IMR-90 (cell line): ENCODE measurements at regions not wholly inside any gene's neighbourhood (a gene's known extent, or its start where the extent isn't known, plus 50 kb on each side); places are given as distances from the start of the nearest gene placed in this dataset.

Source experiments
- CEBPB ChIP-seq: IDR thresholded peaks from 2 replicates; pipeline ENCODE4 v1.6.1; 2012; ENCODE audit warnings: low read depth, low read length, improper control_type of control experiment
- CHD1 ChIP-seq: IDR thresholded peaks from 2 replicates; pipeline ENCODE4 v1.6.1; 2012; ENCODE audit warnings: low read depth, low read length, improper control_type of control experiment
- CTCF ChIP-seq: conservative IDR thresholded peaks from 2 replicates; pipeline ENCODE4 v1.5.1; 2012; ENCODE audit warnings: mild to moderate bottlenecking, low read depth, low read length, improper control_type of control experiment
- FOS ChIP-seq: fragments of 150-350 bp; IDR thresholded peaks from 2 replicates; pipeline ENCODE4 v1.6.1; 2016; ENCODE audit warnings: low read depth, low read length
- MAFK ChIP-seq: IDR thresholded peaks from 2 replicates; pipeline ENCODE4 v1.6.1; 2012; ENCODE audit warnings: low read depth, low read length, improper control_type of control experiment
- MAZ ChIP-seq: IDR thresholded peaks from 2 replicates; pipeline ENCODE4 v1.6.1; 2012; ENCODE audit warnings: low read depth, mild to moderate bottlenecking, low read length, improper control_type of control experiment, moderate library complexity, borderline replicate concordance
- POLR2A ChIP-seq: IDR thresholded peaks from 2 replicates; pipeline ENCODE4 v1.6.1; 2012; ENCODE audit warnings: mild to moderate bottlenecking, low read depth, low read length
- RAD21 ChIP-seq: IDR thresholded peaks from 2 replicates; pipeline ENCODE4 v1.6.1; 2012; ENCODE audit warnings: low read length, improper control_type of control experiment
- RCOR1 ChIP-seq: IDR thresholded peaks from 2 replicates; pipeline ENCODE4 v1.6.1; 2012; ENCODE audit warnings: mild to moderate bottlenecking, low read length, improper control_type of control experiment; ENCODE audit not compliant: insufficient replicate concordance
- RFX5 ChIP-seq: IDR thresholded peaks from 2 replicates; pipeline ENCODE4 v1.8.0; 2012; ENCODE audit warnings: low read depth, mild to moderate bottlenecking, low read length, moderate library complexity
- SMC3 ChIP-seq: fragments of 150-350 bp; IDR thresholded peaks from 2 replicates; pipeline ENCODE4 v1.6.1; 2016; ENCODE audit warnings: low read depth, mild to moderate bottlenecking, antibody characterized with exemption, low read length, moderate library complexity
- USF2 ChIP-seq: fragments of 150-350 bp; IDR thresholded peaks from 2 replicates; pipeline ENCODE4 v1.6.1; 2017; ENCODE audit warnings: mild to moderate bottlenecking, antibody characterized with exemption, low read length, low read depth

GRCh38 chr3:177493091-177493490 is 295.8 kb upstream of the TBL1XR1 start:
- no peak for TF ChIP-seq CTCF
- TF ChIP-seq RFX5 = no peak
- TF ChIP-seq RAD21 = no peak
- no peak for TF ChIP-seq POLR2A
- TF ChIP-seq CEBPB = no peak
- no peak for TF ChIP-seq CHD1
- no peak for TF ChIP-seq SMC3
- no peak for TF ChIP-seq RCOR1
- TF ChIP-seq USF2 = no peak
- no peak for TF ChIP-seq MAFK
- no peak for TF ChIP-seq FOS
- no peak for TF ChIP-seq MAZ
